ENCODE measurements at regions not wholly inside any gene's neighbourhood (a gene's known extent, or its start where the extent isn't known, plus 50 kb on each side); places are given as distances from the start of the nearest gene placed in this dataset.

DNA sequence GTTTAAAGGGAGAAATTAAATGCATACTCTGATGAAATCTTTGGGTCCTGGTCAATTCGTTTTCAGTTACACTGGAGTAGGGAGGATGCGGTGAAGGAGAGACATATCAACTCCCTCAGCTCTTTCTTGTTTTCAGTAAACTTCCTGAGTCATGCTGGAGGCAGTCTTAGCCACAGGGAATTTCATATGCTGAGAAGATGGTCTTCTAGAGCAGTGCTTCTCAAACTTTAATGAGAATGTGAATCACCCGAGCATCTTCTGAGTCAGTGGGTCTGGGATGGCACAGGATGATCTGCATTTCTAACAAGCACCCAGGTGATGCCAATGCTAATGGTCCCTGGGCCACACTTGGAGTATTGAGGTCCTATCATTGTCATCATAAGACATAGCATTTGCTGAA lies 214.5 kb downstream of the KIT start:
- ChIA-PET CTCF (no interaction called here), POLR2A (no interaction called here)
- intact Hi-C loops (cut with micrococcal nuclease), result no loop called here
- ATAC-seq (ENCODE audit: low read depth) (no peak), DNase-seq (no peak)
- H3K4me3 Mint-ChIP-seq, result no peak overlapping the region
- H3K4me3 ChIP-seq (ENCODE audit: control extremely low read depth in 1 of 5, extremely low read depth in 1 of 5, insufficient read depth in 1 of 5, low read depth in 2 of 5, low read length in 4 of 5), result no peak overlapping the region
- no peaks in the 10 kb centered on the region for H3K79me2 ChIP-seq (ENCODE audit: control insufficient read depth, insufficient read depth, low read length)
- H3K27ac Mint-ChIP-seq, result no peak overlapping the region
- H4K20me1 ChIP-seq (ENCODE audit: control insufficient read depth, insufficient read depth, low read length, poor library complexity, severe bottlenecking), result no peaks in the 10 kb centered on the region
- 100% methylated on average over 1 of the region's 3 CpGs for WGBS (ENCODE audit: insufficient coverage)
- H2AFZ ChIP-seq (ENCODE audit: insufficient read depth, low read depth, low read length, poor library complexity, severe bottlenecking), result no peak overlapping the region
- TF ChIP-seq CTCF (IDR thresholded peaks at IDR 0.05), result no peak
- no peak for TF ChIP-seq EZH2 (IDR thresholded peaks at IDR 0.05; ENCODE audit: borderline replicate concordance, insufficient read depth, low read depth, low read length, poor library complexity, severe bottlenecking)
- no peak overlapping the region for H3K27ac ChIP-seq (ENCODE audit: low read length in 2 of 2)
- H3K36me3 ChIP-seq (replicated peaks in 1 of 2; ENCODE audit: control extremely low read depth in 1 of 2, control insufficient read depth in 1 of 2, extremely low read depth in 1 of 2, insufficient read depth in 2 of 2, low read length in 1 of 2), result no peaks in the 10 kb centered on the region
- no peak overlapping the region for H3K9ac ChIP-seq (ENCODE audit: low read length)
- no peaks in the 10 kb centered on the region for H3K9me3 ChIP-seq (ENCODE audit: control extremely low read depth in 1 of 3, control insufficient read depth in 2 of 3, insufficient read depth in 1 of 3, low read length in 2 of 3)
- no peaks in the 10 kb centered on the region for H3K4me1 ChIP-seq (ENCODE audit: control insufficient read depth in 2 of 2, insufficient read depth in 2 of 2, low read length in 2 of 2)
- no peaks in the 10 kb centered on the region for H3K27me3 ChIP-seq (replicated peaks in 1 of 4; ENCODE audit: control extremely low read depth in 1 of 4, control insufficient read depth in 3 of 4, insufficient read depth in 4 of 4, low read length in 3 of 4)
- H3K4me2 ChIP-seq (replicated peaks; ENCODE audit: low read depth, low read length, poor library complexity, severe bottlenecking), result no peak overlapping the region
- no peaks in the 10 kb centered on the region for H3K27me3 Mint-ChIP-seq
- H3K9me3 Mint-ChIP-seq (ENCODE audit: insufficient read depth), result no peaks in the 10 kb centered on the region
- no peaks in the 10 kb centered on the region for H3K4me1 Mint-ChIP-seq

DNA sequence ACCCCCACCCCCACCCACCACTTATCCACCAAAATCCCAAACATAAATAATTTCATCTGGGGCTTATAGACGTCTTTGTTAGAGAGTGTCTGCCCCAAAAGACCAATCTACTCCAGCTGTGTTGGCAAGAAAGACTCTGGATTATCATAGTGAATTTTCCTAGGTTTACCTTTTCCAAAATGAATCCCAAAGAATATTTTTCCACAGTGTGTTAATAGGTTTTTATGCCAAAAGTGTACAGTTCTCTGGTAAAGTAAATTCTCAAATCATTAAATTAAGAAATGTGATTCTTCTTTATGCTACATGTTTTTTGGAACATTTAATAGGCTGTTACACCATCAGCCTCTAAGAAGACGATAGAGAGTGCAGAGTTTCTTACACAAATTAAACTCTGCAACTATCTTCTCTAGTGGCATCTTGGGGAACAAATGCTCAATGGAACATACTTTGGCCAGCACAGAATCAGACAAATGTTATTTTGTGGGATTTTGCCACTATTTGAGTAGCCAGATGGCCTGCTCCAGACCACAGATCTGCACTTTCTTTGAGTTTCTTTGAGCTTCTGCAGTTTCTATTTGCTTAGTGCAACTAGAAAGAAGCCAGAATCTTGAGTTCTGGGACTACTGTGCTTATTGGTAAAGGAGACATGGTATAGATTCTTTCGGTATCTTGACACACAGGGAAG lies 206.0 kb downstream of the KIT start:
- intact Hi-C loops (cut with micrococcal nuclease), result no loop called here
- Histone ChIP-seq H3K4me2 (replicated peaks; ENCODE audit: low read depth, low read length, poor library complexity, severe bottlenecking) (no peak overlapping the region), H3K36me3 (replicated peaks in 1 of 2; ENCODE audit: control extremely low read depth in 1 of 2, control insufficient read depth in 1 of 2, extremely low read depth in 1 of 2, insufficient read depth in 2 of 2, low read length in 1 of 2) (no peaks in the 10 kb centered on the region), H2AFZ (ENCODE audit: insufficient read depth, low read depth, low read length, poor library complexity, severe bottlenecking) (no peak overlapping the region), H3K27ac (ENCODE audit: low read length in 2 of 2) (no peak overlapping the region), H3K4me1 (ENCODE audit: control insufficient read depth in 2 of 2, insufficient read depth in 2 of 2, low read length in 2 of 2) (no peaks in the 10 kb centered on the region), H3K79me2 (ENCODE audit: control insufficient read depth, insufficient read depth, low read length) (no peaks in the 10 kb centered on the region), H3K9me3 (ENCODE audit: control extremely low read depth in 1 of 3, control insufficient read depth in 2 of 3, insufficient read depth in 1 of 3, low read length in 2 of 3) (no peaks in the 10 kb centered on the region), H3K9ac (ENCODE audit: low read length) (no peak overlapping the region), H4K20me1 (ENCODE audit: control insufficient read depth, insufficient read depth, low read length, poor library complexity, severe bottlenecking) (no peaks in the 10 kb centered on the region), H3K4me3 (ENCODE audit: control extremely low read depth in 1 of 5, extremely low read depth in 1 of 5, insufficient read depth in 1 of 5, low read depth in 2 of 5, low read length in 4 of 5) (no peak overlapping the region), H3K27me3 (replicated peaks in 1 of 4; ENCODE audit: control extremely low read depth in 1 of 4, control insufficient read depth in 3 of 4, insufficient read depth in 4 of 4, low read length in 3 of 4) (no peaks in the 10 kb centered on the region)
- ChIA-PET CTCF (no interaction called here), POLR2A (no interaction called here)
- DNase-seq (no peak), ATAC-seq (ENCODE audit: low read depth) (no peak)
- Mint-ChIP-seq H3K9me3 (ENCODE audit: insufficient read depth) (no peaks in the 10 kb centered on the region), H3K27ac (no peak overlapping the region), H3K27me3 (peaks cover 7% of the 10 kb centered on the region), H3K4me3 (no peak overlapping the region), H3K4me1 (no peaks in the 10 kb centered on the region)
- 92% methylated on average over 2 of the region's 3 CpGs for WGBS (ENCODE audit: insufficient coverage)
- TF ChIP-seq CTCF (IDR thresholded peaks at IDR 0.05) (no peak), EZH2 (IDR thresholded peaks at IDR 0.05; ENCODE audit: borderline replicate concordance, insufficient read depth, low read depth, low read length, poor library complexity, severe bottlenecking) (no peak)

All from B cell (primary cell).